H9 (cell line): ENCODE measurements at regions not wholly inside any gene's neighbourhood (a gene's known extent, or its start where the extent isn't known, plus 50 kb on each side); places are given as distances from the start of the nearest gene placed in this dataset.

Experiments
- DNase-seq: peaks from one replicate; pipeline ENCODE4 v3.0.0-alpha.2; 2017
- H2AFZ ChIP-seq: one replicate; pipeline ENCODE4 v1.6.1; 2013; ENCODE audit warnings: mild to moderate bottlenecking, low read length, control low read depth, moderate library complexity
- H2AK5ac ChIP-seq: 2 replicates; pipeline ENCODE4 v1.6.1; 2013; ENCODE audit warnings: low read length, control low read depth, mixed read lengths; ENCODE audit not compliant: insufficient read length
- H2BK120ac ChIP-seq: one replicate; pipeline ENCODE4 v1.6.1; 2013; ENCODE audit warnings: low read depth, mild to moderate bottlenecking, low read length, control low read depth, inconsistent platforms; ENCODE audit not compliant: poor library complexity, severe bottlenecking
- H2BK12ac ChIP-seq: 2 replicates; pipeline ENCODE4 v1.6.1; 2013; ENCODE audit warnings: low read length, control low read depth, mixed read lengths, low read depth; ENCODE audit not compliant: insufficient read length
- H2BK15ac ChIP-seq: 2 replicates; pipeline ENCODE4 v1.6.1; 2013; ENCODE audit warnings: low read depth, low read length, control low read depth
- H2BK20ac ChIP-seq: one replicate; pipeline ENCODE4 v1.6.1; 2013; ENCODE audit warnings: low read depth, mild to moderate bottlenecking, low read length, control low read depth, inconsistent platforms; ENCODE audit not compliant: poor library complexity, severe bottlenecking
- H2BK5ac ChIP-seq: 2 replicates; pipeline ENCODE4 v1.6.1; 2013; ENCODE audit warnings: low read length, control low read depth, mixed read lengths; ENCODE audit not compliant: insufficient read length
- H3K14ac ChIP-seq: 2 replicates; pipeline ENCODE4 v1.6.1; 2013; ENCODE audit warnings: low read length, control low read depth; ENCODE audit not compliant: insufficient read depth
- H3K18ac ChIP-seq: 2 replicates; pipeline ENCODE4 v1.6.1; 2013; ENCODE audit warnings: low read depth, mild to moderate bottlenecking, mixed read lengths, low read length, control low read depth; ENCODE audit not compliant: insufficient read length
- H3K23ac ChIP-seq: 2 replicates; pipeline ENCODE4 v1.6.1; 2013; ENCODE audit warnings: low read length, control low read depth, mixed read lengths, low read depth; ENCODE audit not compliant: insufficient read length
- H3K23me2 ChIP-seq: 2 replicates; pipeline ENCODE4 v1.6.1; 2013; ENCODE audit warnings: low read depth, mild to moderate bottlenecking, mixed read lengths, low read length, control low read depth; ENCODE audit not compliant: insufficient read length, poor library complexity, severe bottlenecking
- H3K27ac ChIP-seq: 2 replicates; pipeline ENCODE4 v1.5.1; 2013; ENCODE audit warnings: low read length, control low read depth, mixed read lengths, low read depth; ENCODE audit not compliant: insufficient read length
- H3K27me3 ChIP-seq: 2 replicates; pipeline ENCODE4 v1.6.1; 2013; ENCODE audit warnings: low read length, control low read depth, inconsistent platforms; ENCODE audit not compliant: insufficient read depth
- H3K4ac ChIP-seq: 2 replicates; pipeline ENCODE4 v1.6.1; 2013; ENCODE audit warnings: low read depth, mild to moderate bottlenecking, control low read depth, inconsistent platforms, low read length, moderate library complexity
- H3K4me1 ChIP-seq: 2 replicates; pipeline ENCODE4 v1.6.1; 2013; ENCODE audit warnings: low read length, control low read depth, inconsistent platforms; ENCODE audit not compliant: insufficient read depth
- H3K4me2 ChIP-seq: 2 replicates; pipeline ENCODE4 v1.6.1; 2013; ENCODE audit warnings: low read length, control low read depth, mixed read lengths; ENCODE audit not compliant: insufficient read length, insufficient read depth
- H3K56ac ChIP-seq: 2 replicates; pipeline ENCODE4 v1.6.1; 2013; ENCODE audit warnings: low read depth, mild to moderate bottlenecking, mixed read lengths, low read length, control low read depth; ENCODE audit not compliant: insufficient read length
- H3K79me1 ChIP-seq: 2 replicates; pipeline ENCODE4 v1.6.1; 2013; ENCODE audit warnings: low read depth, mild to moderate bottlenecking, moderate library complexity, low read length, control low read depth, inconsistent platforms; ENCODE audit not compliant: insufficient read depth, poor library complexity, severe bottlenecking
- H3K79me2 ChIP-seq: 2 replicates; pipeline ENCODE4 v1.6.1; 2013; ENCODE audit warnings: low read length, control low read depth, inconsistent platforms; ENCODE audit not compliant: insufficient read depth
- H3K9ac ChIP-seq: 2 replicates; pipeline ENCODE4 v1.6.1; 2013; ENCODE audit warnings: low read length, control low read depth, mixed read lengths; ENCODE audit not compliant: insufficient read length; ENCODE audit errors: extremely low read depth
- H3K9me3 ChIP-seq: one replicate; pipeline ENCODE4 v1.6.1; 2013; ENCODE audit warnings: low read depth, low read length, inconsistent platforms; ENCODE audit not compliant: control insufficient read depth
- H3T11ph ChIP-seq: one replicate; pipeline ENCODE4 v1.6.1; 2013; ENCODE audit warnings: mild to moderate bottlenecking, low read length, control low read depth, inconsistent platforms
- H4K20me1 ChIP-seq: one replicate; pipeline ENCODE4 v1.6.1; 2013; ENCODE audit not compliant: control insufficient read depth, insufficient read length, insufficient read depth
- H4K5ac ChIP-seq: 2 replicates; pipeline ENCODE4 v1.6.1; 2013; ENCODE audit warnings: low read depth, mild to moderate bottlenecking, mixed read lengths, low read length, control low read depth; ENCODE audit not compliant: insufficient read length
- H4K8ac ChIP-seq: replicated peaks from 2 replicates; pipeline ENCODE4 v1.6.1; 2013; ENCODE audit warnings: low read length, control low read depth, mixed read lengths, low read depth; ENCODE audit not compliant: insufficient read length
- H4K91ac ChIP-seq: 2 replicates; pipeline ENCODE4 v1.6.1; 2013; ENCODE audit warnings: low read depth, mild to moderate bottlenecking, moderate library complexity, mixed read lengths, low read length, control low read depth; ENCODE audit not compliant: insufficient read length
- H3K27ac Mint-ChIP-seq, 3 experiments: 2 replicates in 2 of 3; 3 replicates in 1 of 3; pipeline ENCODE4 v1.8.0; 2020 to 2021; ENCODE audit warnings: mixed read lengths in 3 of 3, mild to moderate bottlenecking in 1 of 3, moderate library complexity in 1 of 3
- H3K27me3 Mint-ChIP-seq: 2 replicates; pipeline ENCODE4 v1.8.0; 2021; ENCODE audit warnings: low read depth, mild to moderate bottlenecking, moderate library complexity, mixed read lengths
- H3K36me3 Mint-ChIP-seq, 3 experiments: 2 replicates in 2 of 3; 3 replicates in 1 of 3; pipeline ENCODE4 v1.8.0; 2020 to 2021; ENCODE audit warnings: low read depth in 3 of 3, mixed read lengths in 3 of 3; ENCODE audit not compliant: insufficient read depth in 1 of 3
- H3K4me1 Mint-ChIP-seq, 2 experiments: 2 replicates each; pipeline ENCODE4 v1.8.0; 2020; ENCODE audit warnings: mixed read lengths in 2 of 2
- H3K4me3 Mint-ChIP-seq, 2 experiments: 2 replicates in 1 of 2; 3 replicates in 1 of 2; pipeline ENCODE4 v1.8.0; 2020 to 2021; ENCODE audit warnings: mild to moderate bottlenecking in 2 of 2, mixed read lengths in 2 of 2, moderate library complexity in 1 of 2
- H3K9me3 Mint-ChIP-seq, 2 experiments: 2 replicates in 1 of 2; 3 replicates in 1 of 2; pipeline ENCODE4 v1.8.0; 2020; ENCODE audit warnings: mild to moderate bottlenecking in 2 of 2, mixed read lengths in 2 of 2, moderate library complexity in 1 of 2
- WGBS: extraction: QIAGEN DNeasy Blood & Tissue Kit; methylation state at CpG from one replicate; pipeline ENCODE4 v1.1.7; 2013; ENCODE audit warnings: missing lambda C conversion rate, low lambda C conversion rate, mixed read lengths; ENCODE audit not compliant: insufficient read length; ENCODE audit errors: extremely low coverage; 5-methylcytosine and 5-hydroxymethylcytosine counted together
- TF ChIP-seq, protein P1 (sequence below): fragments of 200-600 bp; sonication (generic); conservative IDR thresholded peaks from 3 replicates; pipeline ENCODE4 v1.8.0; 2021; ENCODE audit warnings: antibody characterized with exemption, mild to moderate bottlenecking

GRCh38 chr10:105466521-105466920 is 825.4 kb downstream of the SORCS3 start:
- no peak overlapping the region for H2AFZ ChIP-seq
- H3K4me3 Mint-ChIP-seq: no peak overlapping the region

More at GRCh38 chr10:105466521-105466920, 825.4 kb downstream of the SORCS3 start:
- Histone ChIP-seq H3K9ac (no peak overlapping the region), H3K18ac (no peak overlapping the region), H4K8ac (no peak overlapping the region), H3K79me1 (no peaks in the 10 kb centered on the region), H3K4ac (no peak overlapping the region), H3K4me2 (no peak overlapping the region), H3K4me1 (no peaks in the 10 kb centered on the region), H3T11ph (no peak overlapping the region), H3K9me3 (no peaks in the 10 kb centered on the region), H2BK120ac (no peak overlapping the region), H2BK12ac (no peak overlapping the region), H3K14ac (no peak overlapping the region), H3K27ac (no peak overlapping the region), H3K23me2 (no peaks in the 10 kb centered on the region), H4K5ac (no peak overlapping the region), H2BK15ac (no peak overlapping the region), H4K91ac (no peak overlapping the region), H2BK5ac (no peak overlapping the region), H3K27me3 (no peaks in the 10 kb centered on the region), H2BK20ac (no peak overlapping the region), H2AK5ac (no peak overlapping the region), H4K20me1 (no peaks in the 10 kb centered on the region), H3K56ac (no peak overlapping the region), H3K23ac (no peak overlapping the region), H3K79me2 (no peaks in the 10 kb centered on the region)
- TF ChIP-seq, protein P1, sequence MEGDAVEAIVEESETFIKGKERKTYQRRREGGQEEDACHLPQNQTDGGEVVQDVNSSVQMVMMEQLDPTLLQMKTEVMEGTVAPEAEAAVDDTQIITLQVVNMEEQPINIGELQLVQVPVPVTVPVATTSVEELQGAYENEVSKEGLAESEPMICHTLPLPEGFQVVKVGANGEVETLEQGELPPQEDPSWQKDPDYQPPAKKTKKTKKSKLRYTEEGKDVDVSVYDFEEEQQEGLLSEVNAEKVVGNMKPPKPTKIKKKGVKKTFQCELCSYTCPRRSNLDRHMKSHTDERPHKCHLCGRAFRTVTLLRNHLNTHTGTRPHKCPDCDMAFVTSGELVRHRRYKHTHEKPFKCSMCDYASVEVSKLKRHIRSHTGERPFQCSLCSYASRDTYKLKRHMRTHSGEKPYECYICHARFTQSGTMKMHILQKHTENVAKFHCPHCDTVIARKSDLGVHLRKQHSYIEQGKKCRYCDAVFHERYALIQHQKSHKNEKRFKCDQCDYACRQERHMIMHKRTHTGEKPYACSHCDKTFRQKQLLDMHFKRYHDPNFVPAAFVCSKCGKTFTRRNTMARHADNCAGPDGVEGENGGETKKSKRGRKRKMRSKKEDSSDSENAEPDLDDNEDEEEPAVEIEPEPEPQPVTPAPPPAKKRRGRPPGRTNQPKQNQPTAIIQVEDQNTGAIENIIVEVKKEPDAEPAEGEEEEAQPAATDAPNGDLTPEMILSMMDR: no peak
- Mint-ChIP-seq H3K9me3 (peaks cover 11 to 16% of the 10 kb centered on the region in 2 experiments), H3K27ac (no peak overlapping the region), H3K4me1 (no peaks in the 10 kb centered on the region), H3K36me3 (peaks cover 0 to 13% (median 1%) of the 10 kb centered on the region in 3 experiments; a peak in 2 of 7 replicates), H3K27me3 (no peaks in the 10 kb centered on the region)
- WGBS: no CpG with 5 or more reads among the region's 1 CpG
- DNase-seq: no peak
